LNCAP (cell line): ENCODE measurements at regions not wholly inside any gene's neighbourhood (a gene's known extent, or its start where the extent isn't known, plus 50 kb on each side); places are given as distances from the start of the nearest gene placed in this dataset.

ENCODE experiments used
- CTCF ChIP-seq: fragments of 450-650 bp; IDR thresholded peaks from 2 replicates; pipeline ENCODE4 v1.5.1; 2017; ENCODE audit warnings: mild to moderate bottlenecking

- no peak for TF ChIP-seq CTCF
Measured at GRCh38 chr7:8314566-8314965, 52.6 kb upstream of the ICA1 start.

- TF ChIP-seq CTCF, result no peak
Measured at GRCh38 chr7:8319115-8319514, 57.1 kb upstream of the ICA1 start.

GRCh38 chr7:8320174-8320573 is 58.2 kb upstream of the ICA1 start:
- TF ChIP-seq CTCF, result no peak

- TF ChIP-seq CTCF, result no peak
Measured at GRCh38 chr7:8321312-8321711, 59.3 kb upstream of the ICA1 start.

GRCh38 chr7:8322667-8323066 is 60.7 kb upstream of the ICA1 start:
- no peak for TF ChIP-seq CTCF

GRCh38 chr7:8325067-8325466 is 63.1 kb upstream of the ICA1 start:
- TF ChIP-seq CTCF, result no peak

- TF ChIP-seq CTCF, result no peak
Measured at GRCh38 chr7:8327199-8327598, 65.2 kb upstream of the ICA1 start.

GRCh38 chr7:8338206-8338605 is 76.2 kb upstream of the ICA1 start:
- no peak for TF ChIP-seq CTCF
